ENCODE measurements at regions not wholly inside any gene's neighbourhood (a gene's known extent, or its start where the extent isn't known, plus 50 kb on each side); places are given as distances from the start of the nearest gene placed in this dataset.
"Not testable (repeated sequence)": the region's sequence is repeated elsewhere in the genome, so short reads cannot be mapped to it uniquely, and the experiment has no call there.

DNA sequence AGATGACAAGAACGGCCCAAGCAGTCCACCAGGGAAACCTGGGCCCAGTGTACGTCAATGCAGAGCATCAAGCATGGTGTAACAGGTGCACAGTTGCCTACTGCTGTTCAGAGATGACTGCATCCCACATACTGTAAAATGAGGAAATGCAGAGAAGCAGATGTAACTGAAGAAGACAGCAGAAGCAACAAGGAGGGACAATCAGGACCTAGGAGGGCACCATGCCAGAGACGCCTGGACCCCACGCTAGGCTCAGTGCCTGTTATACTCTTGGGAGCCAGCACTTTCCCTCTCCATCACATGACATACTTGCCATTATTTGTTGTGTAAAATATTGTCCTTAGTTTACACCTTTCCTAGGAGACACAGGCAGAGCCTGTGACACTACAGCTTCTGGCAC lies 57.6 kb upstream of the ZNG1F start:
- not testable (repeated sequence) for H3K36me3 Mint-ChIP-seq; H3K4me3 Mint-ChIP-seq; H3K27ac Mint-ChIP-seq; H3K27me3 Mint-ChIP-seq; ATAC-seq (replicated peaks); H3K4me1 Mint-ChIP-seq; DNase-seq
- peaks cover 13 to 15% of the 10 kb centered on the region in 2 donors for H3K9me3 Mint-ChIP-seq
